ENCODE measurements at regions not wholly inside any gene's neighbourhood (a gene's known extent, or its start where the extent isn't known, plus 50 kb on each side); places are given as distances from the start of the nearest gene placed in this dataset.

DNA sequence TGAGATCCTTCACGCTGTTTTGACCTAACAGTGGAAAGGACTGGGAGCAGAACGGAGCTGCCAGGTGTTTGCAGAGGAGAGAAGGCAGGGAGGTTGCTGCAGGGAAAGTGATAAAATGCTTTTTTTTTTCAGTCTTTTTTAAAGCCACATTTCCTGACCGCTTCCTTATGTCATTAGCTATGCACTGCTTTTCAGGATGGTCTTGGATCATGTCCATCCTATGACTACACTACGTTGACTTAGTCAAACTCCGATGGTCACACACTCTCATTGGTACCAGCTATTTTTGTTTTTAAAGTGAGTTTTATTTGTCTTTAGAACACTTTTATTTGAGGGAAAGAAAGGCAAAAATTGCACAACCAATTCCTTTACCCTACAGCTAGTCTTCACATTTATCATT lies 89.2 kb upstream of the EXOC2 start:
- TF ChIP-seq, protein P1, sequence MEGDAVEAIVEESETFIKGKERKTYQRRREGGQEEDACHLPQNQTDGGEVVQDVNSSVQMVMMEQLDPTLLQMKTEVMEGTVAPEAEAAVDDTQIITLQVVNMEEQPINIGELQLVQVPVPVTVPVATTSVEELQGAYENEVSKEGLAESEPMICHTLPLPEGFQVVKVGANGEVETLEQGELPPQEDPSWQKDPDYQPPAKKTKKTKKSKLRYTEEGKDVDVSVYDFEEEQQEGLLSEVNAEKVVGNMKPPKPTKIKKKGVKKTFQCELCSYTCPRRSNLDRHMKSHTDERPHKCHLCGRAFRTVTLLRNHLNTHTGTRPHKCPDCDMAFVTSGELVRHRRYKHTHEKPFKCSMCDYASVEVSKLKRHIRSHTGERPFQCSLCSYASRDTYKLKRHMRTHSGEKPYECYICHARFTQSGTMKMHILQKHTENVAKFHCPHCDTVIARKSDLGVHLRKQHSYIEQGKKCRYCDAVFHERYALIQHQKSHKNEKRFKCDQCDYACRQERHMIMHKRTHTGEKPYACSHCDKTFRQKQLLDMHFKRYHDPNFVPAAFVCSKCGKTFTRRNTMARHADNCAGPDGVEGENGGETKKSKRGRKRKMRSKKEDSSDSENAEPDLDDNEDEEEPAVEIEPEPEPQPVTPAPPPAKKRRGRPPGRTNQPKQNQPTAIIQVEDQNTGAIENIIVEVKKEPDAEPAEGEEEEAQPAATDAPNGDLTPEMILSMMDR (IDR thresholded peaks at IDR 0.05) = no peak
- no peak for TF ChIP-seq POLR2AphosphoS5 (IDR thresholded peaks at IDR 0.05)

All from breast epithelium (tissue), 3 donors.